ENCODE measurements at regions not wholly inside any gene's neighbourhood (a gene's known extent, or its start where the extent isn't known, plus 50 kb on each side); places are given as distances from the start of the nearest gene placed in this dataset.

DNA sequence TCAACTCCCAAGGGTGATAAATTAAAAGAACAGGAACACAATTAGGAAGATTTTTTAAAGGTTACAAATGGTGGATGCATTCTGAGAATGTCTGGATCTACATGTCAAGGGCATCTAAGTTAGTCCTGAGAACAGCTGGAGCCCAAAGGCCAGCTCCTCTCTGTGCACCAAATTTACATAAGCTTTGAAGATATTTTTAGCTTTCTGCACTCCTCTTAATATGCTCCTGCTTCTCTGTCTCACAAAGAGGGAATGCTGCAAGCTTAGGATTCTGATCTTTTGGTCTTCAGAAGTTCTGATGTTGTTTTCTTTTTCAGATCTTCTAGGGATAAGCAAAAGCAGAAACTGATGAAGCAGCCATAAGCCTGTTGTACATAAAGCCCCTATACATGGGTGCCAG lies 309.8 kb upstream of the NCAM1 start:
- Histone ChIP-seq H3K4me1 (replicated peaks in 1 of 4; ENCODE audit: control insufficient read depth in 3 of 4, insufficient read depth in 4 of 4, low read length in 3 of 4) (peaks cover 0 to 4% (median 0%) of the 10 kb centered on the region in 4 experiments; a peak in 2 of 7 replicates), H4K5ac (ENCODE audit: insufficient read length, low read depth, low read length) (no peak overlapping the region), H2AK5ac (ENCODE audit: low read depth, low read length) (no peak overlapping the region), H2BK120ac (replicated peaks; ENCODE audit: low read depth, low read length) (no peak overlapping the region), H2AFZ (ENCODE audit: low read length) (no peak overlapping the region), H3K9ac (replicated peaks in 1 of 4; ENCODE audit: extremely low read depth in 1 of 4, low read depth in 3 of 4, low read length in 3 of 4) (no peak overlapping the region), H3K27ac (ENCODE audit: low read depth, low read length) (no peak overlapping the region), H3K14ac (ENCODE audit: insufficient read length) (no peak overlapping the region), H2BK12ac (ENCODE audit: low read depth, low read length) (no peak overlapping the region), H3K23me2 (ENCODE audit: low read depth, low read length) (no peaks in the 10 kb centered on the region), H3K4ac (replicated peaks; ENCODE audit: insufficient read length, low read depth, low read length) (no peak overlapping the region), H2BK15ac (ENCODE audit: low read length) (no peak overlapping the region), H2BK20ac (ENCODE audit: low read length) (no peak overlapping the region), H3K9me3 (ENCODE audit: insufficient read depth in 2 of 2, low read depth in 1 of 2, low read length in 1 of 2) (no peaks in the 10 kb centered on the region), H3K27me3 (replicated peaks in 1 of 4; ENCODE audit: control insufficient read depth in 3 of 4, extremely low read depth in 1 of 4, insufficient read depth in 3 of 4, low read length in 3 of 4) (no peaks in the 10 kb centered on the region), H3K4me2 (ENCODE audit: insufficient read depth in 1 of 2, low read depth in 2 of 2, low read length in 2 of 2) (no peak overlapping the region), H3K18ac (ENCODE audit: extremely low read depth, low read length) (no peak overlapping the region), H4K91ac (replicated peaks; ENCODE audit: insufficient read length, low read length) (no peak overlapping the region), H3K79me1 (ENCODE audit: low read depth, low read length) (no peaks in the 10 kb centered on the region), H3K79me2 (ENCODE audit: control insufficient read depth in 1 of 2, insufficient read depth in 2 of 2, low read length in 2 of 2) (no peaks in the 10 kb centered on the region), H3K23ac (ENCODE audit: insufficient read length) (no peak overlapping the region), H3K4me3 (ENCODE audit: extremely low read depth in 1 of 4, insufficient read depth in 2 of 4, low read depth in 3 of 4, low read length in 4 of 4) (no peak overlapping the region), H3K56ac (replicated peaks; ENCODE audit: insufficient read length, low read depth, low read length) (no peak overlapping the region), H3K36me3 (ENCODE audit: control insufficient read depth in 2 of 4, insufficient read depth in 4 of 4, low read length in 3 of 4) (no peaks in the 10 kb centered on the region), H4K8ac (ENCODE audit: extremely low read depth, insufficient read depth, low read length) (no peak overlapping the region), H4K20me1 (replicated peaks in 1 of 2; ENCODE audit: control insufficient read depth in 1 of 2, insufficient read depth in 2 of 2, low read length in 2 of 2) (no peaks in the 10 kb centered on the region), H2BK5ac (ENCODE audit: low read depth, low read length) (no peak overlapping the region)
- ChIA-PET POLR2A (ENCODE audit: partially characterized antibody) (no interaction called here), CTCF (ENCODE audit: partially characterized antibody) (interaction anchor here (0.6 to 3.7 kb wide), 8 partner anchors 11 to 144 kb away, joined by 3 to 12 read pairs (median 4); no protein-coding TSS in a partner anchor)
- TF ChIP-seq SP1 (IDR thresholded peaks at IDR 0.05; ENCODE audit: low read depth, low read length) (no peak), CHD1 (IDR thresholded peaks at IDR 0.05; ENCODE audit: low read depth, low read length) (no peak), CBX5 (IDR thresholded peaks at IDR 0.05; ENCODE audit: low read depth, low read length) (no peak)
- FAIRE-seq (no peak), DNase-seq (ENCODE audit: low read depth in 1 of 2, low spot score in 2 of 2) (no peak)

All from H1 (cell line).